ENCODE measurements at regions not wholly inside any gene's neighbourhood (a gene's known extent, or its start where the extent isn't known, plus 50 kb on each side); places are given as distances from the start of the nearest gene placed in this dataset.

DNA sequence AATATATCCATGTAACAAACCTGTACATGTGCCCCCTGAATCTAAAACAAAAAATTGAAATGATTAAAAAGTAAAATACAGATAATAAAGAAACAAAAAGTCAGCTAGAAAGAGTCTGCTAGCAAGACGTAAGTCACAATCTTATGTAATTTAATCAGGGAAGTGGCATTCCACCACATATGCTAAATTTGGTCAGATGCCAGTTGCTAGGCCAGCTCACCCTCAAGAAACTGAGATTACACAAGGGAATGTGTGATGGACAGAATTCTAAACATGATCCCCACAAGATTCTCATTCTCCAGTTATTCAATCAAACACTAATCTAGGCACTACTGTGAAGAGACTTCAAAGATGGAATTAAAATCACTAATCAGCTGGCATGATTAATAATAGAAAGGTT lies 689.3 kb downstream of the CENPC start:
- no peak overlapping the region for H3K4me3 ChIP-seq (ENCODE audit: low read depth, low read length)
- TF ChIP-seq, protein P1, sequence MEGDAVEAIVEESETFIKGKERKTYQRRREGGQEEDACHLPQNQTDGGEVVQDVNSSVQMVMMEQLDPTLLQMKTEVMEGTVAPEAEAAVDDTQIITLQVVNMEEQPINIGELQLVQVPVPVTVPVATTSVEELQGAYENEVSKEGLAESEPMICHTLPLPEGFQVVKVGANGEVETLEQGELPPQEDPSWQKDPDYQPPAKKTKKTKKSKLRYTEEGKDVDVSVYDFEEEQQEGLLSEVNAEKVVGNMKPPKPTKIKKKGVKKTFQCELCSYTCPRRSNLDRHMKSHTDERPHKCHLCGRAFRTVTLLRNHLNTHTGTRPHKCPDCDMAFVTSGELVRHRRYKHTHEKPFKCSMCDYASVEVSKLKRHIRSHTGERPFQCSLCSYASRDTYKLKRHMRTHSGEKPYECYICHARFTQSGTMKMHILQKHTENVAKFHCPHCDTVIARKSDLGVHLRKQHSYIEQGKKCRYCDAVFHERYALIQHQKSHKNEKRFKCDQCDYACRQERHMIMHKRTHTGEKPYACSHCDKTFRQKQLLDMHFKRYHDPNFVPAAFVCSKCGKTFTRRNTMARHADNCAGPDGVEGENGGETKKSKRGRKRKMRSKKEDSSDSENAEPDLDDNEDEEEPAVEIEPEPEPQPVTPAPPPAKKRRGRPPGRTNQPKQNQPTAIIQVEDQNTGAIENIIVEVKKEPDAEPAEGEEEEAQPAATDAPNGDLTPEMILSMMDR (IDR thresholded peaks at IDR 0.05; ENCODE audit: borderline replicate concordance, insufficient read depth, low read depth, low read length): no peak

DNA sequence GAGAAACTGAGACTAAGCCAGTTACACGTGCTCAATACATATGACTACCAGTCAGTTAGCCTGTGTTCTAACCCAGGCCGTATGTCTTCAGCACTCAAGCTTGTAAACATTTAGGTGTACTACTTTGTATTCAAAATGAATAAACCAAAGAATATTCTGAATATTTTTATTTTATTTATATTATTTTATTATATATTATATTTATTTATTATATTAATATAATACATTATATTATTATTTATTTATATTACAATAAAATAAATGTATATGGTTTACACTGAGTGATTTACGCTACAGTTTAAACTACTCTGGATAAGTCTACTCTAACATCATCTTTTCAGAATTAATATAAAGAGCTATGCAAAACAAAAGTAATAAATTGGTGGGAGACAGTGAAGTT lies 691.5 kb downstream of the CENPC start:
- no peak overlapping the region for H3K4me3 ChIP-seq (ENCODE audit: low read depth, low read length)
- TF ChIP-seq, protein P1 (IDR thresholded peaks at IDR 0.05; ENCODE audit: borderline replicate concordance, insufficient read depth, low read depth, low read length): no peak

DNA sequence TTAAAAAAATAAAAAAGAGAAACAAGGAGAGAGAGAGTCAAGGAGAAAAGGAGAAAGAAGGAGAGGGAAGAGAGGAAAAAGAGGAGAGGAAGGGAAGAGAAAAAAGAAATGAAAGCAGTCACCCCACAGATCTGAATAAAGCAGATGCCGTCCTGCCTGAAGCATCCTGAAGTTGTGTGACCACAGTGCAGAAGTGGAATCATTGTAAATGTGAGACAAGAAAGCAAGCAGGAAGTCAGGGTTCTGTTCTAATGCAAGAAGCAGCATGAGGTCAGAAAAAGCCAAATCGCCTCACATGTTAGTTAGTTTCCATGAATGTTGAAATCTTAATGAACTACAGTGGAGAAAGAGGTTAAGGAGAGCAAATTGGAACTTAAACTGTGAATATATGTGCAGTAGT lies 692.5 kb downstream of the CENPC start:
- no peak overlapping the region for H3K4me3 ChIP-seq (ENCODE audit: low read depth, low read length)
- TF ChIP-seq, protein P1 (IDR thresholded peaks at IDR 0.05; ENCODE audit: borderline replicate concordance, insufficient read depth, low read depth, low read length): no peak

DNA sequence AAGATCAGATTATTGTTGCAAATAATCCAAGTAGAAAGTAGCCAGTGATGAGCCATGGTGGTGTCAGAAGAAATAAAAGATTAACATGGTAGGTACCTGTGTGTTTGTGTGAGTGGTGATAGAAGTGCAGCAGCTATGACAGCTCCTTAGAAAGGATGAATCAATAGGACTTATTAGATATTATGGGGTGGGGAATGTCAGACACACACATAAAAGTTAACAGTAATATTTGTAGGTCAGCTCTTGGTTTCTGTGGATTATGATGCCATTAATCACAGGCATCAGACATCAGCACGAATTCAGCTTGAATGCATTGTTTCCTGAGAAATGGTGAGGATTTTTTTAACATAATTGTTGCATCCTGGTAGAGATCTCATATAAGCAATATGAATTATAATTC lies 695.7 kb downstream of the CENPC start:
- H3K4me3 ChIP-seq (ENCODE audit: low read depth, low read length): no peak overlapping the region
- TF ChIP-seq, protein P1 (IDR thresholded peaks at IDR 0.05; ENCODE audit: borderline replicate concordance, insufficient read depth, low read depth, low read length): no peak

DNA sequence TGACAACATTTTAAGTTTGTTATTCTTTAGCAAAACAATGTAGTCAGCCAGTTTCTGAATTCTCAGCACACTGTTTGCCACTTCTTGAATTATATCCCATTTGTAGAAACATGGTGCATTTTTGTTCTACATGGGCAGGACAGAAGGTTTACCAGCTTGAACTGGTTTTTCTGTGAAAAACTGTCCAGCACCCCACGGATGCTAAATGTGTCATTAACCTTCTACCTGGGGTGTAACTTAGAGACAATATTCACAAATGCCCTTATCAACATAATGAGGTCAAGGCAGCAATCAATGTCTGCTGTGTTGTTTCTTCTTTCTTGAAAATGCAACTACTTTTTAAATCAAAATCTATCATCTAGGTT lies 702.6 kb downstream of the CENPC start:
- TF ChIP-seq, protein P1 (IDR thresholded peaks at IDR 0.05; ENCODE audit: borderline replicate concordance, insufficient read depth, low read depth, low read length): no peak
- no peak overlapping the region for H3K4me3 ChIP-seq (ENCODE audit: low read depth, low read length)

DNA sequence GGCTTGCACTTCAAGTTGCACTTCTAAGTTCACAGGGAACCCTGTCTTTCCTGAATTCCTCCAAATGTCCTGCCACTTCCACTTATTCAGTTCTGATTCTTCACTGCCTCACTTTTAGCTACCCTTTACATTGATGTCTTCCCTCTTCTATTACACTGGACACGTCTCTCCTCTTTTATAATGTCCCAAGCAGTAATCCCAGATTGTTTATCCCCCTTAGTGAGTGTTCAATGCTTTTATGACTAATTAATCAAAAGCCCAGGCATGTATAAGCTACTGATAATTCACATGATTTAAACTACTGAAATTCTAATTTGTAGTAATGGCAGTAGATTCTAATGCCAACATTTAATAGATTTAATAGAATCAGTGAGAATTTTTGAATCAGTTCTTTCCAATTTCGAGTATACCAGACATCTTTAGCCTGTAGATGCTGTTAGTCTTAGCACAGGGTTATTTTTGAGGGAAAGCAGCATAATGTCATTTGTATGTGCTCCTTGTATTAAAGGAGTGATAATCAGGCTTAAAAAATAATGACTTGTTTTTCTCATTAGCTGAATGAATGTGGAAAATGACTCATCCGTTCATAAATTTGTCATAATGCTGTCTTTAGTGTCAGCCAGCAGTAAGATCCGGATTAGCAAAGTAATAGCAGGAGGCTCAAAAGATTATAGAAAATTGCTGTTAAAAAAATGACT lies 703.1 kb downstream of the CENPC start:
- no peak overlapping the region for H3K4me3 ChIP-seq (ENCODE audit: low read depth, low read length)
- TF ChIP-seq, protein P1 (IDR thresholded peaks at IDR 0.05; ENCODE audit: borderline replicate concordance, insufficient read depth, low read depth, low read length): no peak

DNA sequence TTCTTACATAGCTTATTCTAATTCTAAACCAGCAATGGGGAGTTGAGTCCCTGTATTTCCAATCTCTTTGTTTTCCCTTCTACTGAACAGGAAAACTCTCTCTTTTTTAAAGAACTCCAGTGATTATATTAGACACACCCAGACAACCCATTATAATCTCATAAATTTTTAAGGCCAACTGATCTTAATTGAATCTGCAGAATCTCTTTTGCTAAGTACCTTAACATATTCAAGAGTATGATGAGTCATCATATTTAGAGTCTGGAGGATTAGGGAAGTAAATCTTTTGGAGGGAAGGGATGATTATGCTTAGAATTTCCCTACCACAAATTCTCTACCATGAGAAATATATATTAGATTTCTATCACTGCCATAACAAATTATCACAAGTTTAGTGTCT lies 705.1 kb downstream of the CENPC start:
- no peak overlapping the region for H3K4me3 ChIP-seq (ENCODE audit: low read depth, low read length)
- TF ChIP-seq, protein P1 (IDR thresholded peaks at IDR 0.05; ENCODE audit: borderline replicate concordance, insufficient read depth, low read depth, low read length): no peak
